ENCODE measurements at regions not wholly inside any gene's neighbourhood (a gene's known extent, or its start where the extent isn't known, plus 50 kb on each side); places are given as distances from the start of the nearest gene placed in this dataset.
A peak's percentile ranks its signal among the peaks of the same experiment; 100 is the strongest.

DNA sequence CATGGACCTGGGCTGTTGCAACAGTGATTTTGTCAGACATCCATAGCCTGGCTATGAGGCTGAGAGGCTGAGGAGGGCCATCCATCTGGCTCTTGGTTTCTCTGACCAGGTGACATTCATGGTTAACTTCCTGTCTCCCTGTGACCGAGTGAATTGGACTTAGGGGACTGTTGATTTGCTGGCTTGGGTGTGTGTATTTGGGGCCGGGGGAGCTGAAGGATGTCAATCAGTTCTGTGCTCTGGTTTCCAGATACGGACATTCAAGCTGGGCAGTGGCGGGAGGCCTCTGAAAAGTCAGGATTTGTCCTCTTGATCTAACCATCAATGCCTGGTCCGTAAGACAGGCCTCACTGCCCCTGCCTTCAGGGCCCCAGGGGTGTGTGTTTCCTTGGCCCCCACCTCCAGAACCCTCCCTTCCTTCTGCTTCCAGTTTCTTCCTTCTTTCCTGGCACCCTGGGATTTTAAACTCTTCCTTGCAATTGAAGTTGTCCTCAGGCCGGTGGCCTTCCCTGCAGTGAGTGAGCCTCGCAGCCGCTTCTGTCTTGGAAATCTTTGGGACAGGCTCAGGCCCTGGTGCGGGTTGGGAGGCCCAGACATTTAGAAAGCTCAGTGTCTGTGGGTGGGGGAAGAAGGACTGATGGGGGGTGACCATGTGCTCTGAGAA is 54.7 kb upstream of the HAAO start:
- TF ChIP-seq, protein P1, sequence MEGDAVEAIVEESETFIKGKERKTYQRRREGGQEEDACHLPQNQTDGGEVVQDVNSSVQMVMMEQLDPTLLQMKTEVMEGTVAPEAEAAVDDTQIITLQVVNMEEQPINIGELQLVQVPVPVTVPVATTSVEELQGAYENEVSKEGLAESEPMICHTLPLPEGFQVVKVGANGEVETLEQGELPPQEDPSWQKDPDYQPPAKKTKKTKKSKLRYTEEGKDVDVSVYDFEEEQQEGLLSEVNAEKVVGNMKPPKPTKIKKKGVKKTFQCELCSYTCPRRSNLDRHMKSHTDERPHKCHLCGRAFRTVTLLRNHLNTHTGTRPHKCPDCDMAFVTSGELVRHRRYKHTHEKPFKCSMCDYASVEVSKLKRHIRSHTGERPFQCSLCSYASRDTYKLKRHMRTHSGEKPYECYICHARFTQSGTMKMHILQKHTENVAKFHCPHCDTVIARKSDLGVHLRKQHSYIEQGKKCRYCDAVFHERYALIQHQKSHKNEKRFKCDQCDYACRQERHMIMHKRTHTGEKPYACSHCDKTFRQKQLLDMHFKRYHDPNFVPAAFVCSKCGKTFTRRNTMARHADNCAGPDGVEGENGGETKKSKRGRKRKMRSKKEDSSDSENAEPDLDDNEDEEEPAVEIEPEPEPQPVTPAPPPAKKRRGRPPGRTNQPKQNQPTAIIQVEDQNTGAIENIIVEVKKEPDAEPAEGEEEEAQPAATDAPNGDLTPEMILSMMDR (IDR thresholded peaks at IDR 0.05; ENCODE audit: low read depth, low read length), result no peak
- Histone ChIP-seq H3K27me3 (ENCODE audit: control insufficient read depth, insufficient read depth, low read length) (peaks cover 2% of the 10 kb centered on the region), H3K27ac (ENCODE audit: low read depth, low read length) (no peak overlapping the region), H3K4me3 (ENCODE audit: low read depth, low read length) (no peak overlapping the region), H3K9me3 (ENCODE audit: control insufficient read depth, insufficient read depth, low read length) (no peaks in the 10 kb centered on the region)
- CTCF ChIA-PET, result interaction anchor here (1.3 to 4.6 kb wide), 3 partner anchors 12 to 730 kb away, joined by 3 to 26 read pairs (median 7); no protein-coding TSS in a partner anchor
- DNase-seq (ENCODE audit: low read depth, low spot score), result no peak
- POLR2A ChIA-PET, result no interaction called here

DNA sequence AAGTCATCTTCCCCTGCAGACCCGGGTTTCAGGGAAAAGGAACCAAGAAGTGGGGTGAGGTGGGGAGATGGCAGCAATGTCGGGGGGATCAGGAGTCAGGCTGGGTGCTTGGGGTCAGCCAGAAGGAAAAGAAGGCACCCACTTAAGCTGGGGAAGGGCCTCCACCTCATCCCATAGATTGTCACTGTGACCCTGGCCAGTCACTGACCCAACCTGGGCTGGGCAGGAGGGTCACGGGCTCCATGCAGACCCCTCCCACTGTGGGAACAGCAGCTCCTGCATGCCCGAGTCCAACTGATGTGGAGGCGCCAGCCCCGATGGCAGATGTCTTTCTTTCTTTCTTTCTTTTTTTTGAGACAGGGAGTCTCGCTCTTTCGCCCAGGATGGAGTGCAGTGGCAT is 53.6 kb upstream of the HAAO start:
- H3K9me3 ChIP-seq (ENCODE audit: control insufficient read depth, insufficient read depth, low read length), result no peaks in the 10 kb centered on the region
- H3K4me3 ChIP-seq (ENCODE audit: low read depth, low read length), result no peak overlapping the region
- TF ChIP-seq, protein P1 (IDR thresholded peaks at IDR 0.05; ENCODE audit: low read depth, low read length), result no peak
- H3K27ac ChIP-seq (ENCODE audit: low read depth, low read length), result no peak overlapping the region
- ChIA-PET POLR2A (interaction anchor here (1.4 to 2.3 kb wide), 6 partner anchors 11 to 381 kb away, joined by 4 to 21 read pairs (median 10); partner anchors contain the start of gene ZFP36L2), CTCF (interaction anchor here (1.3 to 4.6 kb wide), 3 partner anchors 10 to 18 kb away, joined by 4 to 26 read pairs (median 7); no protein-coding TSS in a partner anchor)
- DNase-seq (ENCODE audit: low read depth, low spot score), result no peak
- peaks cover 2% of the 10 kb centered on the region for H3K27me3 ChIP-seq (ENCODE audit: control insufficient read depth, insufficient read depth, low read length)

- peak; percentile 82 for DNase-seq (ENCODE audit: low read depth, low spot score)
- H3K27ac ChIP-seq (ENCODE audit: low read depth, low read length), result peak overlapping the region; percentile 52
- H3K4me3 ChIP-seq (ENCODE audit: low read depth, low read length), result no peak overlapping the region
- no peaks in the 10 kb centered on the region for H3K9me3 ChIP-seq (ENCODE audit: control insufficient read depth, insufficient read depth, low read length)
- ChIA-PET POLR2A (interaction anchor here (0.7 to 2.3 kb wide), 13 partner anchors 10 to 695 kb away, joined by 3 to 21 read pairs (median 4); partner anchors contain the start of gene ZFP36L2), CTCF (interaction anchor here (0.6 to 1.8 kb wide), 4 partner anchors 9 to 384 kb away, joined by 3 to 6 read pairs (median 4); no protein-coding TSS in a partner anchor)
- H3K27me3 ChIP-seq (ENCODE audit: control insufficient read depth, insufficient read depth, low read length), result peaks cover 2% of the 10 kb centered on the region
- TF ChIP-seq, protein P1 (IDR thresholded peaks at IDR 0.05; ENCODE audit: low read depth, low read length), result no peak
These were observed 52.8 kb upstream of the HAAO start for GRCh38 chr2:42844901-42845821.

DNA sequence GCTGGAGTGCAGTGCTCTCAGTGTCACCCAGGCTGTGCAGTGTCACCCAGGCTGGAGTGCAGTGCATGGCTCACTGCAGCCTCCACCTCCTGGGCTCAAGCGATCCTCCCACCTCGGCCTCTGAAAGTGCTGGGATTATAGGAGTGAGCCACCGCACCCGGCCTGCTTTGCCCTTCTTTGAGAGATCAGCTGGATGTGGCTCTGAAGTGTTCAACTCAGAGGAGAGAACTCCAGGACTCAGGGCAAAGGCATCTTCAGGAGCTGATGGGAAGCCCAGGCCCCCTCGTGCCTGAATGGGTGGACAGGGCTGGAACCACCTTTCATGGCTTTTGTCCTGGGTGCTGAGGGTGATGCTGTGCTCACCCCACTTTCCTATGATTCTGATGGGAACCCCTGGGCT is 52.0 kb upstream of the HAAO start:
- Histone ChIP-seq H3K27ac (ENCODE audit: low read depth, low read length) (peak overlapping the region; percentile 52), H3K27me3 (ENCODE audit: control insufficient read depth, insufficient read depth, low read length) (peaks cover 1% of the 10 kb centered on the region), H3K9me3 (ENCODE audit: control insufficient read depth, insufficient read depth, low read length) (no peaks in the 10 kb centered on the region), H3K4me3 (ENCODE audit: low read depth, low read length) (no peak overlapping the region)
- TF ChIP-seq, protein P1 (IDR thresholded peaks at IDR 0.05; ENCODE audit: low read depth, low read length), result no peak
- ChIA-PET CTCF (interaction anchor here (0.6 to 1.8 kb wide), 3 partner anchors 8 to 385 kb away, joined by 3 to 6 read pairs (median 4); no protein-coding TSS in a partner anchor), POLR2A (interaction anchor here (1.2 to 2.3 kb wide), 6 partner anchors 9 to 696 kb away, joined by 3 to 21 read pairs (median 10); partner anchors contain the start of gene ZFP36L2)
- no peak for DNase-seq (ENCODE audit: low read depth, low spot score)

All from AG04450 (cell line).